ENCODE measurements at regions not wholly inside any gene's neighbourhood (a gene's known extent, or its start where the extent isn't known, plus 50 kb on each side); places are given as distances from the start of the nearest gene placed in this dataset.

- intact Hi-C loops (cut with DNase I) = no loop called here
- no peak overlapping the region for H3K27ac ChIP-seq
- 85 to 87% (median 85%) methylated on average over 2 of the region's 2 CpGs for WGBS, 3 donors
- no peaks in the 10 kb centered on the region for H3K9me3 ChIP-seq
- H3K4me1 ChIP-seq (ENCODE audit: insufficient read depth) = no peaks in the 10 kb centered on the region
- DNase-seq = no peak
- no peaks in the 10 kb centered on the region for H3K27me3 ChIP-seq
- TF ChIP-seq EP300 (IDR thresholded peaks at IDR 0.05) (no peak), POLR2A (IDR thresholded peaks at IDR 0.05) (no peak)
- TF ChIP-seq, protein P1, sequence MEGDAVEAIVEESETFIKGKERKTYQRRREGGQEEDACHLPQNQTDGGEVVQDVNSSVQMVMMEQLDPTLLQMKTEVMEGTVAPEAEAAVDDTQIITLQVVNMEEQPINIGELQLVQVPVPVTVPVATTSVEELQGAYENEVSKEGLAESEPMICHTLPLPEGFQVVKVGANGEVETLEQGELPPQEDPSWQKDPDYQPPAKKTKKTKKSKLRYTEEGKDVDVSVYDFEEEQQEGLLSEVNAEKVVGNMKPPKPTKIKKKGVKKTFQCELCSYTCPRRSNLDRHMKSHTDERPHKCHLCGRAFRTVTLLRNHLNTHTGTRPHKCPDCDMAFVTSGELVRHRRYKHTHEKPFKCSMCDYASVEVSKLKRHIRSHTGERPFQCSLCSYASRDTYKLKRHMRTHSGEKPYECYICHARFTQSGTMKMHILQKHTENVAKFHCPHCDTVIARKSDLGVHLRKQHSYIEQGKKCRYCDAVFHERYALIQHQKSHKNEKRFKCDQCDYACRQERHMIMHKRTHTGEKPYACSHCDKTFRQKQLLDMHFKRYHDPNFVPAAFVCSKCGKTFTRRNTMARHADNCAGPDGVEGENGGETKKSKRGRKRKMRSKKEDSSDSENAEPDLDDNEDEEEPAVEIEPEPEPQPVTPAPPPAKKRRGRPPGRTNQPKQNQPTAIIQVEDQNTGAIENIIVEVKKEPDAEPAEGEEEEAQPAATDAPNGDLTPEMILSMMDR (IDR thresholded peaks at IDR 0.05) = no peak
- no peak overlapping the region for H3K4me3 ChIP-seq
- H3K36me3 ChIP-seq = no peaks in the 10 kb centered on the region
Measured at GRCh38 chr13:73422973-73423372, 364.2 kb downstream of the KLF5 start.

DNA sequence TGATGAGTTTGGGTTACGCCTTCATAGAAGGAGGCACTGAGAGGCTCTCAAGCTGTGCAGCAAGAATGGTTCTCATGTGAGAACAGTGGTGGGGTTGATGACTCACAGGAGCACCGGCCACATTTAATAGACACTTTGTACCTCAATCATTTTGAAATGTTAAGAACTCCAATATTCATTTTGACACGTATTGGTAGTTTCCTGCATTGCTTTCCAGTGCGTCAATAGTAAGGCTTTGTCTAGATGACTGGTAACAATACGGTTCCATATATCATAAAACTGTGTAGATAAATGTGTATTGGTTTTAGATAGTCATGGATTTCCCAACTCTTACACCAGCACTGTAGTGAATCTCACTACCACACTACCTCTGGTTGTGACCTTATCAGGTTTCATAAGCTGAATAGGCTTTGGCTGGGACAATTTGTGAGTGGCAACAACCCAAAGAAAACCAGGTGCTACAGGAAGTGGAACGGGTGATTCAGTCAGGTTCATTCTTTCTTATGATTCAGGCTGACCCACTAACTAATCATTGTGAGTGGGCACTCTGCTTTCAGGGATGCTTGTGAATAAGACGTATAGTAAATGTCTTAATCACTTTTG lies 362.6 kb downstream of the KLF5 start:
- WGBS, 3 donors = 87 to 92% (median 91%) methylated on average over 7 of the region's 7 CpGs
- H3K27me3 ChIP-seq = no peaks in the 10 kb centered on the region
- H3K9me3 ChIP-seq = no peaks in the 10 kb centered on the region
- H3K36me3 ChIP-seq = no peaks in the 10 kb centered on the region
- intact Hi-C loops (cut with DNase I) = no loop called here
- H3K27ac ChIP-seq = no peak overlapping the region
- H3K4me1 ChIP-seq (ENCODE audit: insufficient read depth) = no peaks in the 10 kb centered on the region
- no peak overlapping the region for H3K4me3 ChIP-seq
- DNase-seq = no peak
- TF ChIP-seq POLR2A (IDR thresholded peaks at IDR 0.05) = no peak
- TF ChIP-seq EP300 (IDR thresholded peaks at IDR 0.05) = no peak
- TF ChIP-seq, protein P1 (IDR thresholded peaks at IDR 0.05) = no peak

GRCh38 chr13:73419186-73419585 lies 360.4 kb downstream of the KLF5 start:
- Histone ChIP-seq H3K27ac (no peak overlapping the region), H3K27me3 (no peaks in the 10 kb centered on the region), H3K4me3 (no peak overlapping the region), H3K4me1 (ENCODE audit: insufficient read depth) (no peaks in the 10 kb centered on the region), H3K9me3 (no peaks in the 10 kb centered on the region), H3K36me3 (no peaks in the 10 kb centered on the region)
- intact Hi-C loops (cut with DNase I) = no loop called here
- 20 to 55% (median 24%) methylated on average over 1 of the region's 1 CpG for WGBS, 3 donors
- TF ChIP-seq, protein P1 (IDR thresholded peaks at IDR 0.05) = no peak
- TF ChIP-seq POLR2A (IDR thresholded peaks at IDR 0.05) (no peak), EP300 (IDR thresholded peaks at IDR 0.05) (no peak)
- no peak for DNase-seq

DNA sequence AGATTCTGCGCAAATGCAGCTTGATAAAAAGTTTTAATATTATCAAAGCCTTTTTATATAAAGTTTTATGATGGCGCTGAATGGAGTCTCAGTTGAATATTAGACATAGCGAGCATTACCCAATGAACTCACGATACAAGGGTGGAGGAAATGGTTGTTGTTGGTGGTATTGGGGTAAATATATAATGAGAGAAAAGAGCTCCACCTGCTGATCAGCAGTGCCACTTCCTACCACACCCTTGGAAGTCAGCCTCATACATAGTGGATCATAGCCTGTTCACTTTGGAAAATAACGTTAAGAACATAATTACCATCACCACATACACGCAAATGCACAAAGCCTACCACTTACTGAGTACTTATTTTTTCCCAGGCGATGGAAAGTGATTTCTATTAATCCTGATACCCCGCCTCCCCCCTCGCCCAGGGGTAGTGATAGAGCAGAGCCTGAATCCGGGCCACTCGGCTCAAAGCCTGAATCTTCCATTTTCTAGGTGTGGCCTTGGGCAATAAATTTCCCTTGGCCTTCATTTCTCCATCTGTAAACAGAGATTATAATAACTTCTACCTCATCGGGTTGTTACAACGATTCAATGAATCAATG lies 358.3 kb downstream of the KLF5 start:
- no peak overlapping the region for H3K27ac ChIP-seq
- H3K4me3 ChIP-seq = no peak overlapping the region
- TF ChIP-seq, protein P1 (IDR thresholded peaks at IDR 0.05) = no peak
- H3K27me3 ChIP-seq = no peaks in the 10 kb centered on the region
- DNase-seq = no peak
- no peaks in the 10 kb centered on the region for H3K4me1 ChIP-seq (ENCODE audit: insufficient read depth)
- H3K9me3 ChIP-seq = no peaks in the 10 kb centered on the region
- intact Hi-C loops (cut with DNase I) = no loop called here
- WGBS, 3 donors = 93 to 95% (median 95%) methylated on average over 13 of the region's 13 CpGs
- no peaks in the 10 kb centered on the region for H3K36me3 ChIP-seq

Data from ovary (tissue), 7 donors.